GM19452 (cell line): ENCODE measurements at regions not wholly inside any gene's neighbourhood (a gene's known extent, or its start where the extent isn't known, plus 50 kb on each side); places are given as distances from the start of the nearest gene placed in this dataset.

Source experiments
- ATAC-seq: cut with Tn5 transposase; IDR thresholded peaks from one replicate; pipeline ENCODE4 v1.9.1; 2021; ENCODE audit not compliant: unreplicated experiment

GRCh38 chr17:5635949-5636348 is 51.6 kb upstream of the NLRP1 start:
- ATAC-seq: no peak

DNA sequence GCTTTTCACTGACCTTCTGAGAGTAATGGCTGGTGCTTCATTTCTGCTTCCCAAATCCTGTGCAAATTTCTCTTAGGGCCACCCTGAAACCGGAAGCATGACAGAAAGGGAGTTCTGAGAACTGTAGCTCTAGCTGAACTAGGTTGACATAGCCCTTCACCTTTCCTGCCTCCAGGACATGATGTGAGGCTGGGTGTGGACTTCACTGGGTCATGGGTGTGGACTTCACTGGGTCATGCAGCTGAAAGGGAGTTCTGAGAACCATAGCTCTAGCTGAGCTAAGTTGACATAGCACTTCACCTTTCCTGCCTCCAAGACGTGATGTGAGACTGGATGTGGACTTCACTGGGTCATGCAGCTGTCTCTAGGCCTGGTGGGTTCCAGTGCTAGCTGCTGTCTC is 54.3 kb upstream of the NLRP1 start:
- ATAC-seq: no peak

- no peak for ATAC-seq
Observed at GRCh38 chr17:5640726-5641125, 56.4 kb upstream of the NLRP1 start.

- ATAC-seq: no peak
Observed at GRCh38 chr17:5642752-5643151, 58.4 kb upstream of the NLRP1 start.

DNA sequence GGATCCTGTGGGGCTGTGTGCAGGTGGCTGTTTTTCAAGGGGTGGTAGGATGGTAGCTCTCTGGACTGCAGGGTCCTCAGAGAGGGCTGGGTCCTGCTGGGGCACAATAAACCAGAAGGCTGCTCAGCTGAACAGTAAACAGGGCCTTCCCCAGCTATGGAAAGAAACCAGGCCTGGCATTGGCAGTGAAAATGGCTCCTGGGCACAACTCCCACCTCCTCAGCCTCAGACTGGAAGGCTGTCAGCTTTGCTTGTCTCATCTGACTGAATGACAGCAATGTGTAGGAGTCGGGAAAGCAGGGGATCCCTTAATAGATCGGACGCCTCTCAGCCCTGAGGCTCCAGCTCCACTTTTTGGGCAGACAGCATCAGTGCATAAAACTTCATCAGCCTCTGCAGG is 59.8 kb upstream of the NLRP1 start:
- no peak for ATAC-seq

DNA sequence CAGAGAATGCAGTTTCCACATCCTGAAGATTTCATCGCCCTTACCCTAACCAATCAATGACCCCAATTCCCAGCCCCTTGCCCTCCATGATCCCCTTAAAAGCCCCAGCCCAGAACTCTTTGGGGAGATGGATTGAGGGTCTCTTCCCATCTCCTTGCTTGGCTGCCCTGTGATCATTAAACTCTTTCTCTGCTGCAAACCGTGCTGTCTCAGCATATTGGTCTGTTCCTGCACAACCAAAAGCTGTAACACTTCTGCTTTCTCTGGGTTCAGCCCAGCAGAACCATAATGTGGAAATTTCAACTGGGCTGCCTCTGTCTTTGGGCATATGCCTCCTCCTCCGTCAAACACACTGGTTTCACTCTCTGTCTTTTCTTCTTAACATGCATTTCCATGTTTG is 67.0 kb upstream of the NLRP1 start:
- no peak for ATAC-seq

GRCh38 chr17:5661491-5662125 is 77.3 kb upstream of the NLRP1 start:
- ATAC-seq: no peak

GRCh38 chr17:5662409-5663085 is 78.2 kb upstream of the NLRP1 start:
- ATAC-seq: no peak

- ATAC-seq: no peak
Observed at GRCh38 chr17:5665164-5665563, 80.9 kb upstream of the NLRP1 start.

DNA sequence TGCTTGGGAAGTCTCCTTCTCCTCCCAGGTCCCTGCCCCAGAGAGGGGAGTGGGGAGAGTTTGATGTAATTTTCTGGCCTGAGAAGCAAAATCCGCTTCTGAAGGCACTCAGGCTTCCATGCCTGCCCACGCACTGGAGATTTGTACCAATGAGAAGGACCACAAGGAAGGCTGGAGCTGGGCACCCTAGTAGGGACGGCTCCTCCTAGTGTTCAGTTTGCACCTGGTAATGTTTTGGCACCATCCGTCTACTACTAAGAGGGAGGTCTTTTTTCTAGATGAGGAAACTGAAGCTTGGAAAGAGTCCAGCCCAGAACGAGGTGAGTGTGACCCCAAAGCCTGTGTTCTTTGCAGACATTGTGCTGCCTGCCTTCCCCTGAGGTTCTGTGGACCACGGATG is 83.6 kb upstream of the NLRP1 start:
- ATAC-seq: no peak

- no peak for ATAC-seq
Observed at GRCh38 chr17:5668557-5669138, 84.3 kb upstream of the NLRP1 start.

- ATAC-seq: no peak
Observed at GRCh38 chr17:5669191-5669590, 84.9 kb upstream of the NLRP1 start.

GRCh38 chr17:5672141-5672540 is 87.8 kb upstream of the NLRP1 start:
- ATAC-seq: no peak

- ATAC-seq: no peak
Observed at GRCh38 chr17:5672815-5673430, 88.6 kb upstream of the NLRP1 start.

DNA sequence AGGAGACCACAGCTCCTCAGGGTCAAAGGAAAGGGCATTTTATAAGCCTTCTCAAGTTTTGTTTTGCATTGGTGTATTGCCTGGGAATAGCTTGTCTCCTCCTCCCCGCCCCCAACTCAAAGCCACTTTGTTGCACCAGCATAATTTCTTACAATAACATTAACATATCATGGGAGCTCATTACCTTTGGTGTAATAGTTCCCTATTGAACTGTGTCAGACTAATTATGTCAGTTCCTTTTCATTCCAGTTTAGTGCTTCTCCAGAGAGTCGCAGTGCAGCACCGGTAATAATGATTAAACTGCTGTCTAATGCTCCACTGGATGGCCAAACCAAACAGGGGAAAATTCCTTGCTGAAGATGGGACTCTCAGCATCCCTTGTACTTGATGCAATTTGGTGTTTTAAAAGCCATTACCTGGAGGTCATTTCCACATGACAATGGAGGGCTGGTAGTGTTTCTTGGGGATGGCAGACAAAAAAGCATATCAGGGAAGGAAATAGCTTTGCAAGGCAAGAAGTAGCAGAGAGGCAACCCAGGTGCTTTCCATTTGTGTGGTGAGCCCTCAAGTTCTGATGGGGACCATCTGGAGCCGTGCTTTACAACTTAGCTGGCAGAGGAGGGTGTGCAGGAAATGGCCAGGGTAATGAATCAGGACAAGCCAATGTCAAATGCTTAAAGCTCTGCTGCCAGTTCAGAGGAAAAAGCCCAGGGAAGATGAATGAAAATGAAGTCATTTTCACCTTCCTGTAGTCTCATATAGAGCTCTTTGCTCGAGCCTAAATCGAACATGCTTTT is 91.5 kb upstream of the NLRP1 start:
- ATAC-seq: no peak

GRCh38 chr17:5677620-5678019 is 93.3 kb upstream of the NLRP1 start:
- no peak for ATAC-seq

DNA sequence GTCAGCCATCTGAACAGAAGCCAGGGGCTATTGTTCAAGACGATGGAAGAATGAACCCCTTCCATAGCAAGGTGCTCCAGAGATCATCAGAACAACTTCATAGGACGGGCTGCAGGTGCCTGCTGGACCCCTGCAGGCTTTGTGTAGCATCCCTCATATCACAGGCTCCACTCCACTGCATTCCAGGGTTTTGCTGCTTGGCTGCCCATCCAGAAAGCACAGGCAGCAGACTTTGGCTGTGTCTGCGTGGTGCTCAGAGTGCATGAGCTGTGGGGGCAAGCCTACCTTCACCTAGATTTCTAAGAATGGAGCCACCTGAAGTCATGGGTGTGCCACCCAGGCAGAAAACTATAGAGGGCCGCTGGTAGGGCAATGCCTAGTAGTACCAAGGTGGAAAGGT is 93.9 kb upstream of the NLRP1 start:
- ATAC-seq: no peak

DNA sequence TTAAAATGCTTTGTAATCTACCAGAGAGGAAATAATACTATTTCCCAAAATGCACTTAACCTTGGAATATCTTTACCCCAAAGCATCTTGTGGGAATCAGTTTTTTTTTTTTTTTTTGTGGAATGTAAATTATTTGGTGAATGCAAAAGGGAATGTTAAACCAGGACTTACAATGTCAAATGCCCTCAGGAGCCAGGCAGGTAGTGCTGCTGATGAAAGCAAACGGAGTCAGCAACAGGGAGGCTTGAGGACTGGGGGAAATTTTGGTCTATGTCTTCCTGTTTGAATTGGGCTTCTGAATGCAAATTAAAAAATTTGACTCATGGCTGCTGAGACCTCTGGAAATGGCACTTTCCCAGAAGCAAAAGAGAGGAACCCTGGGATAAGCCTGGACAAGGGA is 96.5 kb upstream of the NLRP1 start:
- ATAC-seq: no peak

GRCh38 chr17:5683241-5683640 is 98.9 kb upstream of the NLRP1 start:
- ATAC-seq: no peak

GRCh38 chr17:5686074-5686635 is 101.8 kb upstream of the NLRP1 start:
- ATAC-seq: no peak

GRCh38 chr17:5687646-5688045 is 103.3 kb upstream of the NLRP1 start:
- no peak for ATAC-seq
